ENCODE measurements at regions not wholly inside any gene's neighbourhood (a gene's known extent, or its start where the extent isn't known, plus 50 kb on each side); places are given as distances from the start of the nearest gene placed in this dataset.

DNA sequence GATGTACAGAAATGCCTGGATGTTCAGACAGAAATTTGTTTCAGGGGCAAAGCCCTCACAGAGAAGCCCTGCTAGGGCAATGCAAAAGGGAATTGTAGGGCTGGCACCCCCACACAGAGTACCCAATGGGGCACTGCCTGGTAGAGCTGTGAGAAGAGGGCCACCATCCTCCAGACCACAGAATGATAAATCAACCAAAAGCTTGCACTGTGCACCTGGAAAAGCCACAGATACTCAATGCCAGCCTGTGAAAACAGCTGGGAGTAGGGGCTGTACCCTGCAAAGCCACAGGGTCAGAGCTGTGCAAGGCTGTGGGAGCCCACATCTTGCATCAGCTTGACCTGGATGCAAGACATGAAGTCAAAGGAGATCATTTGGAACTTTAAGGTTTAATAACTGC, 477.9 kb upstream of the NECTIN3 start:
- no peak for DNase-seq
- Histone ChIP-seq H3K4me1 (no peaks in the 10 kb centered on the region), H3K4me3 (ENCODE audit: low read depth, low read length) (no peak overlapping the region), H3K9me3 (no peaks in the 10 kb centered on the region), H3K36me3 (no peaks in the 10 kb centered on the region), H3K27me3 (no peaks in the 10 kb centered on the region)
- TF ChIP-seq, protein P1, sequence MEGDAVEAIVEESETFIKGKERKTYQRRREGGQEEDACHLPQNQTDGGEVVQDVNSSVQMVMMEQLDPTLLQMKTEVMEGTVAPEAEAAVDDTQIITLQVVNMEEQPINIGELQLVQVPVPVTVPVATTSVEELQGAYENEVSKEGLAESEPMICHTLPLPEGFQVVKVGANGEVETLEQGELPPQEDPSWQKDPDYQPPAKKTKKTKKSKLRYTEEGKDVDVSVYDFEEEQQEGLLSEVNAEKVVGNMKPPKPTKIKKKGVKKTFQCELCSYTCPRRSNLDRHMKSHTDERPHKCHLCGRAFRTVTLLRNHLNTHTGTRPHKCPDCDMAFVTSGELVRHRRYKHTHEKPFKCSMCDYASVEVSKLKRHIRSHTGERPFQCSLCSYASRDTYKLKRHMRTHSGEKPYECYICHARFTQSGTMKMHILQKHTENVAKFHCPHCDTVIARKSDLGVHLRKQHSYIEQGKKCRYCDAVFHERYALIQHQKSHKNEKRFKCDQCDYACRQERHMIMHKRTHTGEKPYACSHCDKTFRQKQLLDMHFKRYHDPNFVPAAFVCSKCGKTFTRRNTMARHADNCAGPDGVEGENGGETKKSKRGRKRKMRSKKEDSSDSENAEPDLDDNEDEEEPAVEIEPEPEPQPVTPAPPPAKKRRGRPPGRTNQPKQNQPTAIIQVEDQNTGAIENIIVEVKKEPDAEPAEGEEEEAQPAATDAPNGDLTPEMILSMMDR (IDR thresholded peaks at IDR 0.05; ENCODE audit: low read depth, low read length): no peak

- no peaks in the 10 kb centered on the region for H3K27me3 ChIP-seq
- TF ChIP-seq, protein P1 (IDR thresholded peaks at IDR 0.05; ENCODE audit: low read depth, low read length): no peak
- no peaks in the 10 kb centered on the region for H3K9me3 ChIP-seq
- no peak overlapping the region for H3K4me3 ChIP-seq (ENCODE audit: low read depth, low read length)
- no peak for DNase-seq
- no peaks in the 10 kb centered on the region for H3K36me3 ChIP-seq
- H3K4me1 ChIP-seq: no peaks in the 10 kb centered on the region
Observed at GRCh38 chr3:110598847-110599490, 472.6 kb upstream of the NECTIN3 start.

GRCh38 chr3:110608566-110608965, 463.1 kb upstream of the NECTIN3 start:
- Histone ChIP-seq H3K4me3 (ENCODE audit: low read depth, low read length) (no peak overlapping the region), H3K36me3 (no peaks in the 10 kb centered on the region), H3K4me1 (no peaks in the 10 kb centered on the region), H3K27me3 (no peaks in the 10 kb centered on the region), H3K9me3 (no peaks in the 10 kb centered on the region)
- TF ChIP-seq, protein P1 (IDR thresholded peaks at IDR 0.05; ENCODE audit: low read depth, low read length): no peak
- no peak for DNase-seq

DNA sequence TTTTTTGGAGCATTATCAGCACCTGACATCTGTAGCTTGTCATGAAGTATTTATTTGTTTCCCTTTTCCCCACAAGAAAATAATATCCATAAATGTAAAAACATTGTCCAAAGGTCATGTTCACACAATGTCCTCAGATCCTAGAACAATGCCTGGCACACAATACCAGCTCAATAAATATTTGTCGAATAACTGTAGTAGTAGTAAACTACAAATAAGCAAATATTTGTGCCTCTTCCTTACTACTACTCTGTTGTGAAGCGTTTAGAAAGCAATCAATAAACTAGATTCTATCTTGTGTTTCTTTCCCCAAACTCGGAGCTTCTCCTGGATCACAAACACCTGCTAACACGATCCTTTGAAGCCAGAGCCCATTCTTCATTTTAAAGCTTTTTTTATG, 459.6 kb upstream of the NECTIN3 start:
- no peak for DNase-seq
- TF ChIP-seq, protein P1 (IDR thresholded peaks at IDR 0.05; ENCODE audit: low read depth, low read length): no peak
- H3K36me3 ChIP-seq: no peaks in the 10 kb centered on the region
- H3K27me3 ChIP-seq: no peaks in the 10 kb centered on the region
- no peaks in the 10 kb centered on the region for H3K4me1 ChIP-seq
- no peaks in the 10 kb centered on the region for H3K9me3 ChIP-seq
- H3K4me3 ChIP-seq (ENCODE audit: low read depth, low read length): no peak overlapping the region

- no peak for DNase-seq
Observed at GRCh38 chr3:110614186-110614585, 457.4 kb upstream of the NECTIN3 start.

GRCh38 chr3:110615454-110615853, 456.2 kb upstream of the NECTIN3 start:
- Histone ChIP-seq H3K4me1 (no peaks in the 10 kb centered on the region), H3K27me3 (no peaks in the 10 kb centered on the region), H3K9me3 (no peaks in the 10 kb centered on the region), H3K4me3 (ENCODE audit: low read depth, low read length) (no peak overlapping the region), H3K36me3 (no peaks in the 10 kb centered on the region)
- DNase-seq: no peak
- TF ChIP-seq, protein P1 (IDR thresholded peaks at IDR 0.05; ENCODE audit: low read depth, low read length): no peak

More at GRCh38 chr3:110614186-110614585, 457.4 kb upstream of the NECTIN3 start:
- TF ChIP-seq, protein P1 (IDR thresholded peaks at IDR 0.05; ENCODE audit: low read depth, low read length): no peak
- H3K36me3 ChIP-seq: no peaks in the 10 kb centered on the region
- no peak overlapping the region for H3K4me3 ChIP-seq (ENCODE audit: low read depth, low read length)
- H3K4me1 ChIP-seq: no peaks in the 10 kb centered on the region
- no peaks in the 10 kb centered on the region for H3K27me3 ChIP-seq
- H3K9me3 ChIP-seq: no peaks in the 10 kb centered on the region

Measured in BE2C (cell line).